OCI-LY7 (cell line): ENCODE measurements at regions not wholly inside any gene's neighbourhood (a gene's known extent, or its start where the extent isn't known, plus 50 kb on each side); places are given as distances from the start of the nearest gene placed in this dataset.

ENCODE experiments used
- BruUV-seq: library from RNA; stranded (reverse); fragments of 400-500 nt; replicated peaks from 2 replicates; lab custom pipeline; 2021; lab: Mats Ljungman, UMichigan
- CTCF ChIA-PET: fragments of 300-600 bp; sonication (Branson Sonifier 250); formaldehyde crosslinking; loops from one replicate; lab custom pipeline; 2022; ENCODE audit warnings: antibody characterized with exemption; ENCODE audit not compliant: unreplicated experiment; lab: Charles Lee
- POLR2A ChIA-PET: fragments of 300-600 bp; sonication (Branson Sonifier 250); formaldehyde crosslinking; loops from one replicate; lab custom pipeline; 2022; ENCODE audit warnings: antibody characterized with exemption; lab: Charles Lee
- DNase-seq: peaks from one replicate; pipeline ENCODE4 v3.0.0-alpha.2; 2015; ENCODE audit warnings: low spot score
- H2AFZ ChIP-seq: fragments of 200-600 bp; sonication (generic), shearing (Covaris generic); 2 replicates; pipeline ENCODE4 v1.6.1; 2014; ENCODE audit warnings: mild to moderate bottlenecking, antibody characterized with exemption, low read length, moderate library complexity
- H3K27ac ChIP-seq: fragments of 200-600 bp; sonication (generic); 2 replicates; pipeline ENCODE4 v1.5.1; 2014; ENCODE audit warnings: mixed run types, low read depth, mild to moderate bottlenecking, moderate library complexity, low read length, inconsistent platforms; ENCODE audit not compliant: poor library complexity, severe bottlenecking
- H3K36me3 ChIP-seq: fragments of 200-600 bp; sonication (generic); 2 replicates; pipeline ENCODE4 v1.6.1; 2014; ENCODE audit warnings: mild to moderate bottlenecking, antibody characterized with exemption, low read length, moderate library complexity, mixed read lengths; ENCODE audit not compliant: insufficient read depth
- H3K4me1 ChIP-seq: fragments of 200-600 bp; sonication (generic); 2 replicates; pipeline ENCODE4 v1.5.1; 2014; ENCODE audit warnings: mild to moderate bottlenecking, low read length; ENCODE audit not compliant: insufficient read depth, poor library complexity, severe bottlenecking
- H3K4me2 ChIP-seq: fragments of 200-600 bp; sonication (generic); 2 replicates; pipeline ENCODE4 v1.6.1; 2014; ENCODE audit warnings: mild to moderate bottlenecking, low read length
- H3K4me3 ChIP-seq: fragments of 200-600 bp; sonication (generic); 2 replicates; pipeline ENCODE4 v1.5.1; 2014; ENCODE audit warnings: mild to moderate bottlenecking, low read depth, low read length; ENCODE audit not compliant: poor library complexity, severe bottlenecking
- H3K79me2 ChIP-seq: fragments of 200-600 bp; sonication (generic); 2 replicates; pipeline ENCODE4 v1.6.1; 2016; ENCODE audit warnings: low read depth, mild to moderate bottlenecking, low read length, moderate library complexity, mixed read lengths; ENCODE audit not compliant: insufficient read depth
- H3K9me2 ChIP-seq: fragments of 200-600 bp; sonication (generic); 2 replicates; pipeline ENCODE4 v1.6.1; 2016; ENCODE audit warnings: mild to moderate bottlenecking, low read length, mixed read lengths; ENCODE audit not compliant: insufficient read depth
- H3K9me3 ChIP-seq: fragments of 200-600 bp; sonication (generic); 2 replicates; pipeline ENCODE4 v1.6.1; 2014; ENCODE audit warnings: mild to moderate bottlenecking, mixed run types, low read length, mixed read lengths
- H4K20me1 ChIP-seq: fragments of 200-600 bp; sonication (generic); 2 replicates; pipeline ENCODE4 v1.6.1; 2014; ENCODE audit warnings: mild to moderate bottlenecking, antibody characterized with exemption, low read length, moderate library complexity, mixed read lengths; ENCODE audit not compliant: insufficient read depth
- CTCF ChIP-seq: fragments of 200-600 bp; sonication (generic); conservative IDR thresholded peaks from 2 replicates; pipeline ENCODE4 v1.5.1; 2014; ENCODE audit warnings: mild to moderate bottlenecking, antibody characterized with exemption, low read length, moderate library complexity, mixed read lengths
- EZH2phosphoT487 ChIP-seq: fragments of 200-600 bp; sonication (generic); IDR thresholded peaks from 2 replicates; pipeline ENCODE4 v1.6.1; 2018; ENCODE audit warnings: low read depth, borderline replicate concordance, mild to moderate bottlenecking, mixed run types, antibody characterized with exemption, low read length, moderate library complexity, mixed read lengths
- intact Hi-C: fragments of 100-400 bp; cut with micrococcal nuclease; formaldehyde crosslinking; loops from one replicate; pipeline ENCODE4 v1.10.0; 2022; ENCODE audit not compliant: unreplicated experiment

DNA sequence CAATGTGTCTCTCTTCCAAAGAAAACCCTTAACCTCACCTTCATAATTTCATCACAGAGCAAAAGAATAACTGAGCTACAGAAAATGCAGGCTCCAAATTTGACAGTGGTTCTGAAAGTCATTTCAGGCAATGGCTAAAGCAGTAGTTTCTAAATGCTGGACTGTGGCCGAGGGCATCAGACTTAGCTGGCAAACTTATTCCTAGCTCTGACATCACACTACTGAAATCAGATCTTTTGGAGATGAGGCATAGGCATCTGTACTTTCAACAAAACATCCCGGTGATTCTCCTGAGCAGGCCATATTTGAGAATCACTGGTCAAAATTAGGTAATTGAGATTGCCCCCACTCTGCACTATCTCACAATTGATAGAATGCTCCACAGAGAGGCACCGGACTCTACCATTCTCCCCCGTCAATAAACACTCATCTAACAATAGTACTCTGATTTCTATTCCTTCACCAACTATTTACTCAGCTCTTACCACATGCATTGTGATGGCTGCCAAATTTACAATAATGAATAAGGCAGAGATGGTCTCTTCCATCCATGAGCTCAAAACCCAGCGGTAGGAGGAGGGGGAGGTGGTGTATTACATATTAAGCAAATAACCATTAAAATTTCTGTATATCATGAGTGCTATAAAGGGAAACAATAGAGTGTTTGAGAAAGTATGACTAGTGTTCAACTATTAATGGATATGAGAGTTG is 57.3 kb upstream of the SPRED1 start:
- BruUV-seq: no TSS peak
- Histone ChIP-seq H3K9me3 (peaks cover 4% of the 10 kb centered on the region; the same call in 1 of the 2 replicates), H3K9me2 (no peaks in the 10 kb centered on the region), H3K4me1 (peaks cover 43% of the 10 kb centered on the region), H3K4me3 (no peak overlapping the region), H3K27ac (no peak overlapping the region), H3K79me2 (no peaks in the 10 kb centered on the region), H3K4me2 (no peak overlapping the region), H2AFZ (no peak overlapping the region), H4K20me1 (no peaks in the 10 kb centered on the region), H3K36me3 (no peaks in the 10 kb centered on the region; the same call in 1 of the 2 replicates)
- no peak for TF ChIP-seq CTCF
- no peak for TF ChIP-seq EZH2phosphoT487
- intact Hi-C loops: loop anchor here (10.0 kb wide), 1 partner anchor 191 kb away; no protein-coding TSS in a partner anchor
- ChIA-PET CTCF (interaction anchor here (0.7 kb wide), 1 partner anchor 119 kb away, joined by 5 read pairs; no protein-coding TSS in a partner anchor), POLR2A (interaction anchor here (0.6 to 1.7 kb wide), 4 partner anchors 9 to 1613 kb away, joined by 3 to 5 read pairs (median 4); no protein-coding TSS in a partner anchor)
- no peak for DNase-seq

DNA sequence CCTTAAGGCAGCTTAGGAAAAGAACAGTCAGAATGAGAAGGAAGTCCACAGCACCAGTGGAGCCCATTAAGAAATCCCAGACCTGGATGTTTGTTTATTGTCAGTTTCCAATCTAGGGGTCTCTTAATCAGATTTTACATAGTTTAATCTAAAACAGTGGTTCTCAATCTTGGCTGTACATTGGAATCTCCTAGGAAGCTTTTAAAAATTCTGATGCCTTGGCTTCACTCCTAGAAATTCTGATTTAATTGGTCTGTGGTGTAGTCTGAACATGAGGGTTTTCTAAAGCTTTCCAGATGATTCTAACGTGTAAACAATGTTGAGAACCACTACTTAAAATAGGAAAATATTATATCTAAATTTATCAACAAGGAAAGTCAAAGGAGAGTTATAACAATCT is 56.6 kb upstream of the SPRED1 start:
- Histone ChIP-seq H2AFZ (no peak overlapping the region), H3K27ac (no peak overlapping the region), H3K36me3 (no peaks in the 10 kb centered on the region; the same call in 1 of the 2 replicates), H4K20me1 (no peaks in the 10 kb centered on the region), H3K79me2 (no peaks in the 10 kb centered on the region), H3K4me3 (no peak overlapping the region), H3K9me2 (no peaks in the 10 kb centered on the region), H3K4me1 (peaks cover 36% of the 10 kb centered on the region), H3K4me2 (no peak overlapping the region), H3K9me3 (peaks cover 4% of the 10 kb centered on the region; the same call in 1 of the 2 replicates)
- BruUV-seq: no TSS peak
- TF ChIP-seq EZH2phosphoT487 (no peak), CTCF (no peak)
- ChIA-PET CTCF (no interaction called here), POLR2A (interaction anchor here (0.9 to 1.7 kb wide), 3 partner anchors 8 to 118 kb away, joined by 4 to 5 read pairs (median 5); no protein-coding TSS in a partner anchor)
- intact Hi-C loops: loop anchor here (10.0 kb wide), 1 partner anchor 191 kb away; no protein-coding TSS in a partner anchor
- DNase-seq: no peak
